AG10803 (cell line): ENCODE measurements at regions not wholly inside any gene's neighbourhood (a gene's known extent, or its start where the extent isn't known, plus 50 kb on each side); places are given as distances from the start of the nearest gene placed in this dataset.
A peak's percentile ranks its signal among the peaks of the same experiment; 100 is the strongest.

Experiments
- DNase-seq: peaks from one replicate; pipeline ENCODE4 v3.0.0; 2010; ENCODE audit warnings: low read depth
- H3K4me3 ChIP-seq: 2 replicates; pipeline ENCODE4 v1.5.1; 2011; ENCODE audit warnings: mild to moderate bottlenecking, low read length, control low read depth
- CTCF ChIP-seq: conservative IDR thresholded peaks from 2 replicates; pipeline ENCODE4 v1.5.1; 2011; ENCODE audit warnings: mild to moderate bottlenecking, low read length, control low read depth, inconsistent platforms

GRCh38 chr3:193795062-193795690 lies 202.2 kb downstream of the OPA1 start:
- peak; percentile 15 for DNase-seq
- no peak for TF ChIP-seq CTCF
- H3K4me3 ChIP-seq: no peak overlapping the region

GRCh38 chr3:193796089-193796488 lies 203.1 kb downstream of the OPA1 start:
- H3K4me3 ChIP-seq: no peak overlapping the region
- TF ChIP-seq CTCF: no peak
- DNase-seq: no peak

- no peak overlapping the region for H3K4me3 ChIP-seq
- TF ChIP-seq CTCF: no peak
These were observed 204.6 kb downstream of the OPA1 start for GRCh38 chr3:193797566-193797965.

GRCh38 chr3:193798051-193798450 lies 205.0 kb downstream of the OPA1 start:
- TF ChIP-seq CTCF: no peak
- DNase-seq: no peak
- no peak overlapping the region for H3K4me3 ChIP-seq

More at GRCh38 chr3:193797566-193797965, 204.6 kb downstream of the OPA1 start:
- no peak for DNase-seq

GRCh38 chr3:193800138-193801043 lies 207.4 kb downstream of the OPA1 start:
- no peak for DNase-seq
- no peak for TF ChIP-seq CTCF
- H3K4me3 ChIP-seq: no peak overlapping the region

- TF ChIP-seq CTCF: no peak
- DNase-seq: no peak
These were observed 208.1 kb downstream of the OPA1 start for GRCh38 chr3:193801097-193801496.

GRCh38 chr3:193803288-193803687 lies 210.3 kb downstream of the OPA1 start:
- TF ChIP-seq CTCF: no peak
- no peak overlapping the region for H3K4me3 ChIP-seq
- DNase-seq: no peak

More at GRCh38 chr3:193801097-193801496, 208.1 kb downstream of the OPA1 start:
- no peak overlapping the region for H3K4me3 ChIP-seq
